DOHH2 (cell line): ENCODE measurements at regions not wholly inside any gene's neighbourhood (a gene's known extent, or its start where the extent isn't known, plus 50 kb on each side); places are given as distances from the start of the nearest gene placed in this dataset.

ENCODE experiments used
- CTCF ChIP-seq: fragments of 200-600 bp; sonication (generic); IDR thresholded peaks from one replicate; pipeline ENCODE4 v1.5.1; 2014; ENCODE audit warnings: antibody characterized with exemption, mild to moderate bottlenecking, low read depth, low read length; ENCODE audit not compliant: poor library complexity, severe bottlenecking
- EZH2phosphoT487 ChIP-seq: fragments of 200-600 bp; sonication (generic); IDR thresholded peaks from 2 replicates; pipeline ENCODE4 v1.6.1; 2017; ENCODE audit warnings: borderline replicate concordance, mild to moderate bottlenecking, antibody characterized with exemption, low read length, moderate library complexity, mixed read lengths

GRCh38 chr6:119543332-119543731, 193.8 kb upstream of the MAN1A1 start:
- no peak for TF ChIP-seq CTCF
- TF ChIP-seq EZH2phosphoT487, result no peak
